ENCODE measurements at regions not wholly inside any gene's neighbourhood (a gene's known extent, or its start where the extent isn't known, plus 50 kb on each side); places are given as distances from the start of the nearest gene placed in this dataset.

DNA sequence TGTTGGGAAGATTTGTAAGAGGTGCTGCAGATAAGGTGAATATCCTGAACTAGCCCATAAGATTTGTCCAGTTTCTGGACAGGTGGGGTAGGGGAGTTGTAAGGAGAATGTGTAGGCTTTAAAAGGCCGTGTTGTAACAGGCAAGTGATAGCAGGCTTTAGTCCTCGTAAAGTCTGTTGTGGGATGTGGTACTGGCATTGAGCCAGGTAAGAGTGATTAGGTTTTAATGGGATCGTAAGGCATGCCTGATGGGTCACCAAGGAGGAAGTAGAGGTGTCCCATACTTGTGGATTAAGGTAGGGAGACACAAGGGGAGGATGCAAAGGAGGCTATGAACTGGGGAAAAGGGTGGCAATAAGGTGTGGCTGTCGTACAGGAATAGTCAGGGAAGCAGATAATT is 256.9 kb upstream of the DKK2 start:
- TF ChIP-seq, protein P1, sequence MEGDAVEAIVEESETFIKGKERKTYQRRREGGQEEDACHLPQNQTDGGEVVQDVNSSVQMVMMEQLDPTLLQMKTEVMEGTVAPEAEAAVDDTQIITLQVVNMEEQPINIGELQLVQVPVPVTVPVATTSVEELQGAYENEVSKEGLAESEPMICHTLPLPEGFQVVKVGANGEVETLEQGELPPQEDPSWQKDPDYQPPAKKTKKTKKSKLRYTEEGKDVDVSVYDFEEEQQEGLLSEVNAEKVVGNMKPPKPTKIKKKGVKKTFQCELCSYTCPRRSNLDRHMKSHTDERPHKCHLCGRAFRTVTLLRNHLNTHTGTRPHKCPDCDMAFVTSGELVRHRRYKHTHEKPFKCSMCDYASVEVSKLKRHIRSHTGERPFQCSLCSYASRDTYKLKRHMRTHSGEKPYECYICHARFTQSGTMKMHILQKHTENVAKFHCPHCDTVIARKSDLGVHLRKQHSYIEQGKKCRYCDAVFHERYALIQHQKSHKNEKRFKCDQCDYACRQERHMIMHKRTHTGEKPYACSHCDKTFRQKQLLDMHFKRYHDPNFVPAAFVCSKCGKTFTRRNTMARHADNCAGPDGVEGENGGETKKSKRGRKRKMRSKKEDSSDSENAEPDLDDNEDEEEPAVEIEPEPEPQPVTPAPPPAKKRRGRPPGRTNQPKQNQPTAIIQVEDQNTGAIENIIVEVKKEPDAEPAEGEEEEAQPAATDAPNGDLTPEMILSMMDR (IDR thresholded peaks at IDR 0.05; ENCODE audit: low read depth, low read length, poor library complexity, severe bottlenecking), result no peak
- no peak for TF ChIP-seq EZH2phosphoT487 (IDR thresholded peaks at IDR 0.05; ENCODE audit: borderline replicate concordance, low read length)

Measured in DOHH2 (cell line).